H9 (cell line): ENCODE measurements at regions not wholly inside any gene's neighbourhood (a gene's known extent, or its start where the extent isn't known, plus 50 kb on each side); places are given as distances from the start of the nearest gene placed in this dataset.

Source experiments
- DNase-seq: peaks from one replicate; pipeline ENCODE4 v3.0.0-alpha.2; 2017
- H2AFZ ChIP-seq: one replicate; pipeline ENCODE4 v1.6.1; 2013; ENCODE audit warnings: mild to moderate bottlenecking, low read length, control low read depth, moderate library complexity
- H2AK5ac ChIP-seq: 2 replicates; pipeline ENCODE4 v1.6.1; 2013; ENCODE audit warnings: low read length, control low read depth, mixed read lengths; ENCODE audit not compliant: insufficient read length
- H2BK120ac ChIP-seq: one replicate; pipeline ENCODE4 v1.6.1; 2013; ENCODE audit warnings: low read depth, mild to moderate bottlenecking, low read length, control low read depth, inconsistent platforms; ENCODE audit not compliant: poor library complexity, severe bottlenecking
- H2BK12ac ChIP-seq: 2 replicates; pipeline ENCODE4 v1.6.1; 2013; ENCODE audit warnings: low read length, control low read depth, mixed read lengths, low read depth; ENCODE audit not compliant: insufficient read length
- H2BK15ac ChIP-seq: 2 replicates; pipeline ENCODE4 v1.6.1; 2013; ENCODE audit warnings: low read depth, low read length, control low read depth
- H2BK20ac ChIP-seq: one replicate; pipeline ENCODE4 v1.6.1; 2013; ENCODE audit warnings: low read depth, mild to moderate bottlenecking, low read length, control low read depth, inconsistent platforms; ENCODE audit not compliant: poor library complexity, severe bottlenecking
- H2BK5ac ChIP-seq: 2 replicates; pipeline ENCODE4 v1.6.1; 2013; ENCODE audit warnings: low read length, control low read depth, mixed read lengths; ENCODE audit not compliant: insufficient read length
- H3K14ac ChIP-seq: 2 replicates; pipeline ENCODE4 v1.6.1; 2013; ENCODE audit warnings: low read length, control low read depth; ENCODE audit not compliant: insufficient read depth
- H3K18ac ChIP-seq: 2 replicates; pipeline ENCODE4 v1.6.1; 2013; ENCODE audit warnings: low read depth, mild to moderate bottlenecking, mixed read lengths, low read length, control low read depth; ENCODE audit not compliant: insufficient read length
- H3K23ac ChIP-seq: 2 replicates; pipeline ENCODE4 v1.6.1; 2013; ENCODE audit warnings: low read length, control low read depth, mixed read lengths, low read depth; ENCODE audit not compliant: insufficient read length
- H3K23me2 ChIP-seq: 2 replicates; pipeline ENCODE4 v1.6.1; 2013; ENCODE audit warnings: low read depth, mild to moderate bottlenecking, mixed read lengths, low read length, control low read depth; ENCODE audit not compliant: insufficient read length, poor library complexity, severe bottlenecking
- H3K27ac ChIP-seq: 2 replicates; pipeline ENCODE4 v1.5.1; 2013; ENCODE audit warnings: low read length, control low read depth, mixed read lengths, low read depth; ENCODE audit not compliant: insufficient read length
- H3K27me3 ChIP-seq: 2 replicates; pipeline ENCODE4 v1.6.1; 2013; ENCODE audit warnings: low read length, control low read depth, inconsistent platforms; ENCODE audit not compliant: insufficient read depth
- H3K4ac ChIP-seq: 2 replicates; pipeline ENCODE4 v1.6.1; 2013; ENCODE audit warnings: low read depth, mild to moderate bottlenecking, control low read depth, inconsistent platforms, low read length, moderate library complexity
- H3K4me1 ChIP-seq: 2 replicates; pipeline ENCODE4 v1.6.1; 2013; ENCODE audit warnings: low read length, control low read depth, inconsistent platforms; ENCODE audit not compliant: insufficient read depth
- H3K4me2 ChIP-seq: 2 replicates; pipeline ENCODE4 v1.6.1; 2013; ENCODE audit warnings: low read length, control low read depth, mixed read lengths; ENCODE audit not compliant: insufficient read length, insufficient read depth
- H3K56ac ChIP-seq: 2 replicates; pipeline ENCODE4 v1.6.1; 2013; ENCODE audit warnings: low read depth, mild to moderate bottlenecking, mixed read lengths, low read length, control low read depth; ENCODE audit not compliant: insufficient read length
- H3K79me1 ChIP-seq: 2 replicates; pipeline ENCODE4 v1.6.1; 2013; ENCODE audit warnings: low read depth, mild to moderate bottlenecking, moderate library complexity, low read length, control low read depth, inconsistent platforms; ENCODE audit not compliant: insufficient read depth, poor library complexity, severe bottlenecking
- H3K79me2 ChIP-seq: 2 replicates; pipeline ENCODE4 v1.6.1; 2013; ENCODE audit warnings: low read length, control low read depth, inconsistent platforms; ENCODE audit not compliant: insufficient read depth
- H3K9ac ChIP-seq: 2 replicates; pipeline ENCODE4 v1.6.1; 2013; ENCODE audit warnings: low read length, control low read depth, mixed read lengths; ENCODE audit not compliant: insufficient read length; ENCODE audit errors: extremely low read depth
- H3K9me3 ChIP-seq: one replicate; pipeline ENCODE4 v1.6.1; 2013; ENCODE audit warnings: low read depth, low read length, inconsistent platforms; ENCODE audit not compliant: control insufficient read depth
- H3T11ph ChIP-seq: one replicate; pipeline ENCODE4 v1.6.1; 2013; ENCODE audit warnings: mild to moderate bottlenecking, low read length, control low read depth, inconsistent platforms
- H4K20me1 ChIP-seq: one replicate; pipeline ENCODE4 v1.6.1; 2013; ENCODE audit not compliant: control insufficient read depth, insufficient read length, insufficient read depth
- H4K5ac ChIP-seq: 2 replicates; pipeline ENCODE4 v1.6.1; 2013; ENCODE audit warnings: low read depth, mild to moderate bottlenecking, mixed read lengths, low read length, control low read depth; ENCODE audit not compliant: insufficient read length
- H4K8ac ChIP-seq: replicated peaks from 2 replicates; pipeline ENCODE4 v1.6.1; 2013; ENCODE audit warnings: low read length, control low read depth, mixed read lengths, low read depth; ENCODE audit not compliant: insufficient read length
- H4K91ac ChIP-seq: 2 replicates; pipeline ENCODE4 v1.6.1; 2013; ENCODE audit warnings: low read depth, mild to moderate bottlenecking, moderate library complexity, mixed read lengths, low read length, control low read depth; ENCODE audit not compliant: insufficient read length
- H3K27ac Mint-ChIP-seq, 3 experiments: 2 replicates in 2 of 3; 3 replicates in 1 of 3; pipeline ENCODE4 v1.8.0; 2020 to 2021; ENCODE audit warnings: mixed read lengths in 3 of 3, mild to moderate bottlenecking in 1 of 3, moderate library complexity in 1 of 3
- H3K27me3 Mint-ChIP-seq: 2 replicates; pipeline ENCODE4 v1.8.0; 2021; ENCODE audit warnings: low read depth, mild to moderate bottlenecking, moderate library complexity, mixed read lengths
- H3K36me3 Mint-ChIP-seq, 3 experiments: 2 replicates in 2 of 3; 3 replicates in 1 of 3; pipeline ENCODE4 v1.8.0; 2020 to 2021; ENCODE audit warnings: low read depth in 3 of 3, mixed read lengths in 3 of 3; ENCODE audit not compliant: insufficient read depth in 1 of 3
- H3K4me1 Mint-ChIP-seq, 2 experiments: 2 replicates each; pipeline ENCODE4 v1.8.0; 2020; ENCODE audit warnings: mixed read lengths in 2 of 2
- H3K4me3 Mint-ChIP-seq, 2 experiments: 2 replicates in 1 of 2; 3 replicates in 1 of 2; pipeline ENCODE4 v1.8.0; 2020 to 2021; ENCODE audit warnings: mild to moderate bottlenecking in 2 of 2, mixed read lengths in 2 of 2, moderate library complexity in 1 of 2
- H3K9me3 Mint-ChIP-seq, 2 experiments: 2 replicates in 1 of 2; 3 replicates in 1 of 2; pipeline ENCODE4 v1.8.0; 2020; ENCODE audit warnings: mild to moderate bottlenecking in 2 of 2, mixed read lengths in 2 of 2, moderate library complexity in 1 of 2
- WGBS: extraction: QIAGEN DNeasy Blood & Tissue Kit; methylation state at CpG from one replicate; pipeline ENCODE4 v1.1.7; 2013; ENCODE audit warnings: missing lambda C conversion rate, low lambda C conversion rate, mixed read lengths; ENCODE audit not compliant: insufficient read length; ENCODE audit errors: extremely low coverage; 5-methylcytosine and 5-hydroxymethylcytosine counted together
- TF ChIP-seq, protein P1 (sequence below): fragments of 200-600 bp; sonication (generic); conservative IDR thresholded peaks from 3 replicates; pipeline ENCODE4 v1.8.0; 2021; ENCODE audit warnings: antibody characterized with exemption, mild to moderate bottlenecking

DNA sequence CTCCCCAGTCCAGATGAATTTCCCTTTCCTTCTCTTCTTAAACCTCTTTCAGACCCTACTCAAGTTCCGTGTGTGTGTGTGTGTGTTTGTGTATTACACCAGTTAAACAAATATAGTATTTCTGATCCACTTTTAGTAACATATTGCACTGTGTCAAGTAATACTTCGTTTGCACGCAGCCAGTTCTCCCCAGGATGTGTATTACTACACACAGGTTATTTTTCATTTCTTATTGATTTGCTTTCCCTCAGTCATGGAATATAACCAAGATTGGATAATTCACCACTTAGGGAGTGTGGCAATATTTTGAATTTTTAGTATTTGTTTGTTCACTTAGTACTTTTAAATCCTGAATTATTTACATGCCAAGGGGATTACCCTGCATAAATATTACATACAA, 667.0 kb downstream of the NR2F2 start:
- no peaks in the 10 kb centered on the region; the same call in 1 of the 2 replicates for H3K27me3 ChIP-seq
- H3K79me2 ChIP-seq = no peaks in the 10 kb centered on the region
- no peaks in the 10 kb centered on the region for H4K20me1 ChIP-seq
- H3K9ac ChIP-seq = no peak overlapping the region
- no peak overlapping the region for H2BK5ac ChIP-seq
- H3K27ac Mint-ChIP-seq = no peak overlapping the region
- no peak overlapping the region for H2BK12ac ChIP-seq
- H3K9me3 ChIP-seq = no peaks in the 10 kb centered on the region
- H2BK15ac ChIP-seq = no peak overlapping the region
- H3K4me3 Mint-ChIP-seq = no peak overlapping the region
- peaks cover 3% of the 10 kb centered on the region in 2 experiments; a peak in 3 of 4 replicates for H3K4me1 Mint-ChIP-seq
- H4K91ac ChIP-seq = no peak overlapping the region
- H3K4me2 ChIP-seq = no peak overlapping the region
- no peak overlapping the region for H2BK20ac ChIP-seq
- no peak overlapping the region for H2AK5ac ChIP-seq
- no peak overlapping the region for H3K27ac ChIP-seq
- no peak overlapping the region for H3K18ac ChIP-seq
- H2AFZ ChIP-seq = no peak overlapping the region
- H3K23me2 ChIP-seq = no peaks in the 10 kb centered on the region
- no peak overlapping the region for H4K5ac ChIP-seq
- H3K36me3 Mint-ChIP-seq = no peaks in the 10 kb centered on the region; a peak in 1 of 7 replicates
- TF ChIP-seq, protein P1, sequence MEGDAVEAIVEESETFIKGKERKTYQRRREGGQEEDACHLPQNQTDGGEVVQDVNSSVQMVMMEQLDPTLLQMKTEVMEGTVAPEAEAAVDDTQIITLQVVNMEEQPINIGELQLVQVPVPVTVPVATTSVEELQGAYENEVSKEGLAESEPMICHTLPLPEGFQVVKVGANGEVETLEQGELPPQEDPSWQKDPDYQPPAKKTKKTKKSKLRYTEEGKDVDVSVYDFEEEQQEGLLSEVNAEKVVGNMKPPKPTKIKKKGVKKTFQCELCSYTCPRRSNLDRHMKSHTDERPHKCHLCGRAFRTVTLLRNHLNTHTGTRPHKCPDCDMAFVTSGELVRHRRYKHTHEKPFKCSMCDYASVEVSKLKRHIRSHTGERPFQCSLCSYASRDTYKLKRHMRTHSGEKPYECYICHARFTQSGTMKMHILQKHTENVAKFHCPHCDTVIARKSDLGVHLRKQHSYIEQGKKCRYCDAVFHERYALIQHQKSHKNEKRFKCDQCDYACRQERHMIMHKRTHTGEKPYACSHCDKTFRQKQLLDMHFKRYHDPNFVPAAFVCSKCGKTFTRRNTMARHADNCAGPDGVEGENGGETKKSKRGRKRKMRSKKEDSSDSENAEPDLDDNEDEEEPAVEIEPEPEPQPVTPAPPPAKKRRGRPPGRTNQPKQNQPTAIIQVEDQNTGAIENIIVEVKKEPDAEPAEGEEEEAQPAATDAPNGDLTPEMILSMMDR = no peak
- H4K8ac ChIP-seq = no peak overlapping the region
- no peak overlapping the region for H3T11ph ChIP-seq
- H2BK120ac ChIP-seq = no peak overlapping the region
- H3K4me1 ChIP-seq = no peaks in the 10 kb centered on the region
- no peak overlapping the region for H3K56ac ChIP-seq
- H3K23ac ChIP-seq = no peak overlapping the region
- H3K27me3 Mint-ChIP-seq = peaks cover 44% of the 10 kb centered on the region
- H3K79me1 ChIP-seq = no peaks in the 10 kb centered on the region
- H3K4ac ChIP-seq = no peak overlapping the region
- H3K9me3 Mint-ChIP-seq = peaks cover 0 to 7% of the 10 kb centered on the region in 2 experiments; a peak in 3 of 5 replicates
- DNase-seq = no peak
- H3K14ac ChIP-seq = no peak overlapping the region
- no CpG with 5 or more reads among the region's 3 CpGs for WGBS
